ENCODE measurements at regions not wholly inside any gene's neighbourhood (a gene's known extent, or its start where the extent isn't known, plus 50 kb on each side); places are given as distances from the start of the nearest gene placed in this dataset.

DNA sequence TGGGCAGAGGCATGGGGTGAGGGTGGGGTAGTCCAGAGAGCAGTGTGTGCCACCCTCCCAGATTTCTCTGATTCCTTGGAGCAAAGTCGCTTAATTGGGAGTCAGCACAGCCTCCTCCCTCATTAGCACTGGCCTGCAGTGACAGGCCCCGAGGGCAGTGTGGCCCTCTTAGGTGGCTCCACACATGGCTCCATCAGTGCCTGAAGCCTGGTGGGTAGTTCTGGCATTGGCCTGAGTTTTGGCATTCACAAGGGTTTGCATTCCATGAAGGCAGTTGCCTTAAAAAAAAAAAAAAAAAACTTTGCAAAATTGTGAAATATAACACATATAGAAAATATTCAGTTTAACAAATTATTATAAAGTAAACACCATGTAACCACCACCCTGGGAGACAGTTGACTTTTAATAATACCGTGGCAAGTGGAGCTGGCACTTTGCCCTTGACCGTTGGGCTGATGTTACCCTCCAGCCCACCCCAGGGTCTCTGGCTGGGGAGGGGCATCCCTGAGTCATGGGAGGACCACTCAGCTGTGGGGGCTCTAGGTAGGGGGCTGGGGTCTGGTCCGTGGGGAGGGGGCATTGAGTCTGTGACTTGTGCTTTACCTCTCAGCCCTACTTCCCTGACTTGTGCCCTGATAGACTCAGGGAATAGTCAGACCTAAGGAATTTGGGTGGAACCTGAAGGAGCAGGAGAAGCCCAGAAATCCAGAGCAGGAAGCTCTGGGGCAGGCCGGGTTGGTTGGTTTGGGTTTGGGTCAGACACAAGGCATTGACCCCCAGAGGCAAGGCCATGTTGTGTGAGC is 51.3 kb upstream of the PITX1 start:
- DNase-seq (ENCODE audit: extremely low spot score, insufficient read length, low read depth), result no peak
- FAIRE-seq, result no peak

Data from GM18507 (cell line).